ENCODE measurements at regions not wholly inside any gene's neighbourhood (a gene's known extent, or its start where the extent isn't known, plus 50 kb on each side); places are given as distances from the start of the nearest gene placed in this dataset.

GRCh38 chr15:97576929-97577645, 383.4 kb upstream of the ARRDC4 start:
- TF ChIP-seq CTCF (IDR thresholded peaks at IDR 0.05; ENCODE audit: borderline replicate concordance, control extremely low read depth, extremely low read depth, insufficient read depth, missing control alignments): no peak
- DNase-seq (ENCODE audit: low spot score): no peak
- in situ Hi-C loops (cut with MboI; ENCODE audit: low sequenced_read_pairs, unreplicated experiment): no loop called here

- in situ Hi-C loops (cut with MboI; ENCODE audit: low sequenced_read_pairs, unreplicated experiment): no loop called here
- TF ChIP-seq CTCF (IDR thresholded peaks at IDR 0.05; ENCODE audit: borderline replicate concordance, control extremely low read depth, extremely low read depth, insufficient read depth, missing control alignments): no peak
- no peak for DNase-seq (ENCODE audit: low spot score)
These were observed 375.1 kb upstream of the ARRDC4 start for GRCh38 chr15:97585408-97585807.

- in situ Hi-C loops (cut with MboI; ENCODE audit: low sequenced_read_pairs, unreplicated experiment): no loop called here
- no peak for TF ChIP-seq CTCF (IDR thresholded peaks at IDR 0.05; ENCODE audit: borderline replicate concordance, control extremely low read depth, extremely low read depth, insufficient read depth, missing control alignments)
- no peak for DNase-seq (ENCODE audit: low spot score)
These were observed 367.7 kb upstream of the ARRDC4 start for GRCh38 chr15:97592778-97593177.

GRCh38 chr15:97597801-97598200, 362.7 kb upstream of the ARRDC4 start:
- in situ Hi-C loops (cut with MboI; ENCODE audit: low sequenced_read_pairs, unreplicated experiment): no loop called here
- no peak for TF ChIP-seq CTCF (IDR thresholded peaks at IDR 0.05; ENCODE audit: borderline replicate concordance, control extremely low read depth, extremely low read depth, insufficient read depth, missing control alignments)
- DNase-seq (ENCODE audit: low spot score): no peak

- in situ Hi-C loops (cut with MboI; ENCODE audit: low sequenced_read_pairs, unreplicated experiment): no loop called here
- DNase-seq (ENCODE audit: low spot score): no peak
- TF ChIP-seq CTCF (IDR thresholded peaks at IDR 0.05; ENCODE audit: borderline replicate concordance, control extremely low read depth, extremely low read depth, insufficient read depth, missing control alignments): no peak
These were observed 362.1 kb upstream of the ARRDC4 start for GRCh38 chr15:97598353-97598798.

- no peak for TF ChIP-seq CTCF (IDR thresholded peaks at IDR 0.05; ENCODE audit: borderline replicate concordance, control extremely low read depth, extremely low read depth, insufficient read depth, missing control alignments)
- in situ Hi-C loops (cut with MboI; ENCODE audit: low sequenced_read_pairs, unreplicated experiment): no loop called here
- DNase-seq (ENCODE audit: low spot score): no peak
These were observed 360.3 kb upstream of the ARRDC4 start for GRCh38 chr15:97600190-97600589.

Data from GM13976 (cell line).